ENCODE measurements at regions not wholly inside any gene's neighbourhood (a gene's known extent, or its start where the extent isn't known, plus 50 kb on each side); places are given as distances from the start of the nearest gene placed in this dataset.

DNA sequence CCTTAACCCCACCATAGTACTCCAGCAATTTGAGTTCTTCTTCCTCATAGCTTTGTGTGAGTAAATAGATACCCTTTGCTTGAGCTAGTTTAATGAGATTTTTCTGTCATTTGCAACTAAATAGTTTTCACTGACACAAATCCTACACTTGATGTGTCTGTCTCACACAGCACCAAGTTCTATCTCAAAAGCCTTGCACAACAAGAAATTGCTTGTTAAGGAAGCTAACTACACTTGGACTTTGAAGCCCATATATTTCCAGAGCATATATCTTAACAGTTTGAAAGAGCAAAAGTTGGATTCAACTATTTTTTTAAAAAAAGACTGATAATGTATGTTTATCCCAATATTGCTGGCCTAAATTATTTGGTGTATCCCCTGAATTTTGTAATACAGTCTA is 459.2 kb downstream of the ACTL7B start:
- TF ChIP-seq, protein P1, sequence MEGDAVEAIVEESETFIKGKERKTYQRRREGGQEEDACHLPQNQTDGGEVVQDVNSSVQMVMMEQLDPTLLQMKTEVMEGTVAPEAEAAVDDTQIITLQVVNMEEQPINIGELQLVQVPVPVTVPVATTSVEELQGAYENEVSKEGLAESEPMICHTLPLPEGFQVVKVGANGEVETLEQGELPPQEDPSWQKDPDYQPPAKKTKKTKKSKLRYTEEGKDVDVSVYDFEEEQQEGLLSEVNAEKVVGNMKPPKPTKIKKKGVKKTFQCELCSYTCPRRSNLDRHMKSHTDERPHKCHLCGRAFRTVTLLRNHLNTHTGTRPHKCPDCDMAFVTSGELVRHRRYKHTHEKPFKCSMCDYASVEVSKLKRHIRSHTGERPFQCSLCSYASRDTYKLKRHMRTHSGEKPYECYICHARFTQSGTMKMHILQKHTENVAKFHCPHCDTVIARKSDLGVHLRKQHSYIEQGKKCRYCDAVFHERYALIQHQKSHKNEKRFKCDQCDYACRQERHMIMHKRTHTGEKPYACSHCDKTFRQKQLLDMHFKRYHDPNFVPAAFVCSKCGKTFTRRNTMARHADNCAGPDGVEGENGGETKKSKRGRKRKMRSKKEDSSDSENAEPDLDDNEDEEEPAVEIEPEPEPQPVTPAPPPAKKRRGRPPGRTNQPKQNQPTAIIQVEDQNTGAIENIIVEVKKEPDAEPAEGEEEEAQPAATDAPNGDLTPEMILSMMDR (IDR thresholded peaks at IDR 0.05), result no peak
- TF ChIP-seq EZH2 (IDR thresholded peaks at IDR 0.05; ENCODE audit: borderline replicate concordance, insufficient read depth, low read depth, low read length, poor library complexity, severe bottlenecking), result no peak

Data from B cell (primary cell).